ENCODE measurements at regions not wholly inside any gene's neighbourhood (a gene's known extent, or its start where the extent isn't known, plus 50 kb on each side); places are given as distances from the start of the nearest gene placed in this dataset.

DNA sequence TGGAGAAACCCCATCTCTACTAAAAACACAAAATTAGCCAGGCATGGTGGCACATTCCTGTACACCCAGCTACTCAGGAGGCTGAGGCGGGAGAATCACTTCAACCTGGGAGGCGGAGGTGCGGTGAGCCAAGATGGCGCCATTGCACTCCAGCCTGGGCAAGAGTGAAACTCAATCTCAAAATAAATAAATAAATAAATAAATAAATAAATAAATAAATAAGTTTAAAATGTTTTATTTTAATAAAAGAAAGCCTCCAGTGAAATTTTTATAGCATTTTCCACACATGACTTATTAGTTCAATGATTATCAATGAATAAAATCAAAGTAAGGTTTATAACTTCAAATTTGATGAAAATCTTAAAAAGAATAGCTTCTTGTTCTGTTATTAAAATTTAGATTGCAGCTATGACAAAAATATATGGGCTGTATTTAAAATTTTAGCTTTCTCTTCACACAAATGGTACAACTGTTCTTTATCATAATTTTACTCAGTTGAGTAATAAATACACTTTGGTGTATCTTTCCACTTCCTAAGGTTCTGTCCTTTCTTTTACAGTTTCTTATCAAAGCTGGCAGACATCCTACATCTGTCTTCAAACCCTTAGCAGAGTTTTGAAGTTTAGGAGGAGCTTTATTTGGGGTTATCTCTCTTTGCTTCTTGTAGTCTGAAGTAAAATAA, 78.4 kb upstream of the ZSWIM2 start:
- TF ChIP-seq, protein P1, sequence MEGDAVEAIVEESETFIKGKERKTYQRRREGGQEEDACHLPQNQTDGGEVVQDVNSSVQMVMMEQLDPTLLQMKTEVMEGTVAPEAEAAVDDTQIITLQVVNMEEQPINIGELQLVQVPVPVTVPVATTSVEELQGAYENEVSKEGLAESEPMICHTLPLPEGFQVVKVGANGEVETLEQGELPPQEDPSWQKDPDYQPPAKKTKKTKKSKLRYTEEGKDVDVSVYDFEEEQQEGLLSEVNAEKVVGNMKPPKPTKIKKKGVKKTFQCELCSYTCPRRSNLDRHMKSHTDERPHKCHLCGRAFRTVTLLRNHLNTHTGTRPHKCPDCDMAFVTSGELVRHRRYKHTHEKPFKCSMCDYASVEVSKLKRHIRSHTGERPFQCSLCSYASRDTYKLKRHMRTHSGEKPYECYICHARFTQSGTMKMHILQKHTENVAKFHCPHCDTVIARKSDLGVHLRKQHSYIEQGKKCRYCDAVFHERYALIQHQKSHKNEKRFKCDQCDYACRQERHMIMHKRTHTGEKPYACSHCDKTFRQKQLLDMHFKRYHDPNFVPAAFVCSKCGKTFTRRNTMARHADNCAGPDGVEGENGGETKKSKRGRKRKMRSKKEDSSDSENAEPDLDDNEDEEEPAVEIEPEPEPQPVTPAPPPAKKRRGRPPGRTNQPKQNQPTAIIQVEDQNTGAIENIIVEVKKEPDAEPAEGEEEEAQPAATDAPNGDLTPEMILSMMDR (IDR thresholded peaks at IDR 0.05), result no peak
- no peak for TF ChIP-seq EZH2 (IDR thresholded peaks at IDR 0.05)
- TF ChIP-seq EZH2phosphoT487 (IDR thresholded peaks at IDR 0.05), result no peak

Data from neural progenitor cell (in vitro differentiated cells).